Neural cell (in vitro differentiated cells): ENCODE measurements at regions not wholly inside any gene's neighbourhood (a gene's known extent, or its start where the extent isn't known, plus 50 kb on each side); places are given as distances from the start of the nearest gene placed in this dataset.

ENCODE experiments used
- CTCF ChIP-seq: fragments of 450-650 bp; IDR thresholded peaks from 2 replicates; pipeline ENCODE4 v1.5.1; 2014; ENCODE audit warnings: antibody characterized with exemption, mild to moderate bottlenecking, moderate library complexity; ENCODE audit not compliant: poor library complexity, severe bottlenecking
- EP300 ChIP-seq: fragments of 450-650 bp; conservative IDR thresholded peaks from 2 replicates; pipeline ENCODE4 v1.6.1; 2014; ENCODE audit warnings: antibody characterized with exemption, mild to moderate bottlenecking, moderate library complexity; ENCODE audit not compliant: poor library complexity, severe bottlenecking
- EZH2 ChIP-seq: fragments of 200-600, 300-800 bp; shearing (Covaris generic), sonication (generic); IDR thresholded peaks from 2 replicates; pipeline ENCODE4 v1.6.1; 2014; ENCODE audit warnings: antibody characterized with exemption, low read length, borderline replicate concordance, mild to moderate bottlenecking; ENCODE audit not compliant: insufficient read depth, poor library complexity, severe bottlenecking
- MXI1 ChIP-seq: fragments of 450-650 bp; conservative IDR thresholded peaks from 2 replicates; pipeline ENCODE4 v1.6.1; 2014; ENCODE audit warnings: antibody characterized with exemption, mild to moderate bottlenecking; ENCODE audit not compliant: poor library complexity, severe bottlenecking
- POLR2AphosphoS5 ChIP-seq: IDR thresholded peaks from 2 replicates; pipeline ENCODE4 v1.6.1; 2012
- RAD21 ChIP-seq: fragments of 450-650 bp; conservative IDR thresholded peaks from 2 replicates; pipeline ENCODE4 v1.6.1; 2014; ENCODE audit warnings: antibody characterized with exemption, mild to moderate bottlenecking, moderate library complexity
- REST ChIP-seq: IDR thresholded peaks from 2 replicates; pipeline ENCODE4 v1.6.1; 2012; ENCODE audit warnings: borderline replicate concordance
- SMC3 ChIP-seq: fragments of 450-650 bp; conservative IDR thresholded peaks from 2 replicates; pipeline ENCODE4 v1.6.1; 2014; ENCODE audit warnings: antibody characterized with exemption, mild to moderate bottlenecking, moderate library complexity; ENCODE audit not compliant: poor library complexity
- TAF1 ChIP-seq: IDR thresholded peaks from 2 replicates; pipeline ENCODE4 v1.6.1; 2012; ENCODE audit warnings: low read depth

- TF ChIP-seq CTCF (no peak), EP300 (no peak), TAF1 (no peak), EZH2 (no peak), RAD21 (no peak), POLR2AphosphoS5 (no peak), REST (no peak), SMC3 (no peak), MXI1 (no peak)
These were observed 467.0 kb downstream of the ADRA2A start for GRCh38 chr10:111543854-111544253.
